ENCODE measurements at regions not wholly inside any gene's neighbourhood (a gene's known extent, or its start where the extent isn't known, plus 50 kb on each side); places are given as distances from the start of the nearest gene placed in this dataset.

DNA sequence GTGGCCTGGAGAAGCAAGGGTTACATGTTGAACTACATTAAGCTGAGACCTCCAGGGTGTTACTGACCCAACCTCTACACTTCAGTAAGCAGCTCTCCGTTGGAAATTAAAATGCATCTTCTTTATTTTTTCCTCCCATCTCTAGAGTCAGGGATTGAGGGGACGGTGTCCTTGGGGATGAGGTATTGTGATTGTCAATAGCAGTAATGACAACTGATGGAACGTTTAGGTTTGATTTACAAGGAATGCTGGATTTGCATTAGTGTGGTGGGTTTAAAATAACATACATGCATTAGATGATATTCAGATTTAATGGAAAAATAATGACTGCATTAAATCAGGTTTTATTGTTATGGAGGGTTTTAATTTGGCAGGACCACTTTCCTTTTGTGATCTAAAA is 82.9 kb upstream of the NTRK2 start:
- no peak for DNase-seq

DNA sequence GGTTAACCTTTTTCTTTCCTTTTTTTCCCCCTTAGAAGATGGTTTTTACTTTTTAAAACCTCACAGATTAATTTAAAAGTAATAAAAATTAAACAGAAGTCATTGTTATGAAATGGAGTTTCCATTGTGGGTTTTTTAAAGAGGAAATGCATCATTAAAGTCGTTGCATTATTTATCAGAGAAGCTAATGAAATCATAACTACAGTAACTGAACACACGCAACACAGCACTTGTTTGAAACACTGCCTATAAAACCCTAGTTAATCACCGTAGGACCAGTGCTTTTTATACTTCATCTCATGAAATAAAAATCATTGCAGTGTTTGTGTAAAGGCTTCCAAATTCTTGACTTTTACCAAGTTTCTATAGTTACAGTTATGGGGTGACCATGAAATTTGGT is 82.4 kb upstream of the NTRK2 start:
- DNase-seq: no peak

- DNase-seq: no peak
These were observed 80.0 kb upstream of the NTRK2 start for GRCh38 chr9:84589542-84589941.

- DNase-seq: no peak
These were observed 78.8 kb upstream of the NTRK2 start for GRCh38 chr9:84590706-84591105.

- no peak for DNase-seq
These were observed 76.6 kb upstream of the NTRK2 start for GRCh38 chr9:84592918-84593317.

GRCh38 chr9:84593352-84593751 is 76.2 kb upstream of the NTRK2 start:
- DNase-seq: no peak

GRCh38 chr9:84597131-84597530 is 72.4 kb upstream of the NTRK2 start:
- DNase-seq: no peak

- DNase-seq: no peak
These were observed 70.5 kb upstream of the NTRK2 start for GRCh38 chr9:84598921-84599636.

GRCh38 chr9:84600739-84601138 is 68.8 kb upstream of the NTRK2 start:
- DNase-seq: no peak

- no peak for DNase-seq
These were observed 65.3 kb upstream of the NTRK2 start for GRCh38 chr9:84604223-84604622.

DNA sequence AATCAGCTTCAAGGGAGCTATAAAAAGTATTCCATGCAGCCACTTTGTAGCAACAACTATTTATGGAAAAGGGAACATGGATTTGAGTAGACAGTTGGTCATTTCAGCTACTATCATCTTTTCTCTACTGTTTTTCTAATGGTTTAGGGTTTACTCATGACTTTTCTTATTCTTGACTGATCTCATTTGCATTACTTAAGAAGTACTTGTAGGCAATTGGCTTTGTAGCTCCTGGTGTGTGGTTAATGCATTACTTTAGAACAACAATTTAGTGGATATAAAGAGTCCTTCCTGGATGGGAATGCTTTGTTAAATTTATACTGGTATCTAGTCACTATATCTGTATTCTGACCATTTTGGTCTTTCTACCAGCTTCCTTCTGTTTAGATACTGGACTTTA is 59.8 kb upstream of the NTRK2 start:
- DNase-seq: no peak

GRCh38 chr9:84613431-84613830 is 56.1 kb upstream of the NTRK2 start:
- no peak for DNase-seq

DNA sequence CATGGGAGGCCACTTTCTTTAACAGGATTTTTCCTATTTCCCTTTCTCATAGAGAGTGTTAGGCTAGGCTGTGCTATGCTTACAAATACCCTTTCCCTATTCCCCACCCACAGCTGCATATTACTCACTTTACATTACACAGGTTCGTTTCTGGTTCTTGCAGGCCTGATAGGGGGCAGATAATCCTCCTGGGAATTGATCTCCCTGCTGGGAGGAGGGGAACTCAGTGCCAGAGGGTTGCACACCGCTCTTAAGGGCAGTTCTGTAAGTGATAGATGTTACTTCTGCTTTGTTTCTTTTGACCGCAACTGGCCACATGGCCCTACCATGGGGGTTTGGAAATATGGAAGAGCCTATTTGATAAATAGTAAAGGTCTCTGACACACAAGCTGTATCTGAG is 54.0 kb upstream of the NTRK2 start:
- DNase-seq: no peak

GRCh38 chr9:84617411-84618029 is 52.0 kb upstream of the NTRK2 start:
- no peak for DNase-seq
